ENCODE measurements at regions not wholly inside any gene's neighbourhood (a gene's known extent, or its start where the extent isn't known, plus 50 kb on each side); places are given as distances from the start of the nearest gene placed in this dataset.
"Not testable (repeated sequence)": the region's sequence is repeated elsewhere in the genome, so short reads cannot be mapped to it uniquely, and the experiment has no call there.

GRCh38 chrX:130560544-130560943, 158.8 kb downstream of the RBMX2 start:
- H3K4me1 ChIP-seq: no peaks in the 10 kb centered on the region
- H3K27me3 ChIP-seq: peaks cover 0 to 7% (median 0%) of the 10 kb centered on the region in 9 donors
- no peak for TF ChIP-seq POLR2A (IDR thresholded peaks at IDR 0.05)
- ATAC-seq: no peak
- no peak overlapping the region for H3K4me3 ChIP-seq
- no peaks in the 10 kb centered on the region for H3K9me3 ChIP-seq
- 65 to 83% (median 77%) methylated on average over 5 of the region's 5 CpGs for WGBS, 4 donors
- H3K36me3 ChIP-seq: no peaks in the 10 kb centered on the region
- intact Hi-C loops (cut with DNase I): no loop called here
- no peak overlapping the region for H3K27ac ChIP-seq
- no peak for DNase-seq

DNA sequence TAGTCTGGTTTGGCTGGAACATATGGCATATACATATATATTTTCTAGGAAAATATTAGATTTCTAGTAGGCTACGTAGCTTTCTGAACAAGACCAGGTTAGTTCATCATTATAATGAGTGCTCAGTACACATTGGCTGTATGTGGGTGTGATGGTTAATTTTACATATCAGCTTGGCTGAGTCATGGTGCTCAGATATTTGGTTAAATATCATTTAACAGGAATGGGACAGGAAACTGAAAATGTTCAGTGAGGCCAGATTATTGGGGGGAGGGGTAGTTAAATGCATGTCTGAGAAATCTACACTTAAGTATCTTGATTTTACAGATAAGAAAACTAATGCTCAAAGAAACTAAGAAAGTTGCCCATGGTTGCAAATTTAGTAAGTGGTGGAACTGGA, 160.1 kb downstream of the RBMX2 start:
- H3K27me3 ChIP-seq: peaks cover 0 to 2% (median 0%) of the 10 kb centered on the region in 9 donors
- WGBS, 4 donors: 68 to 93% (median 86%) methylated on average over 1 of the region's 1 CpG
- TF ChIP-seq POLR2A (IDR thresholded peaks at IDR 0.05): no peak
- TF ChIP-seq, protein P1, sequence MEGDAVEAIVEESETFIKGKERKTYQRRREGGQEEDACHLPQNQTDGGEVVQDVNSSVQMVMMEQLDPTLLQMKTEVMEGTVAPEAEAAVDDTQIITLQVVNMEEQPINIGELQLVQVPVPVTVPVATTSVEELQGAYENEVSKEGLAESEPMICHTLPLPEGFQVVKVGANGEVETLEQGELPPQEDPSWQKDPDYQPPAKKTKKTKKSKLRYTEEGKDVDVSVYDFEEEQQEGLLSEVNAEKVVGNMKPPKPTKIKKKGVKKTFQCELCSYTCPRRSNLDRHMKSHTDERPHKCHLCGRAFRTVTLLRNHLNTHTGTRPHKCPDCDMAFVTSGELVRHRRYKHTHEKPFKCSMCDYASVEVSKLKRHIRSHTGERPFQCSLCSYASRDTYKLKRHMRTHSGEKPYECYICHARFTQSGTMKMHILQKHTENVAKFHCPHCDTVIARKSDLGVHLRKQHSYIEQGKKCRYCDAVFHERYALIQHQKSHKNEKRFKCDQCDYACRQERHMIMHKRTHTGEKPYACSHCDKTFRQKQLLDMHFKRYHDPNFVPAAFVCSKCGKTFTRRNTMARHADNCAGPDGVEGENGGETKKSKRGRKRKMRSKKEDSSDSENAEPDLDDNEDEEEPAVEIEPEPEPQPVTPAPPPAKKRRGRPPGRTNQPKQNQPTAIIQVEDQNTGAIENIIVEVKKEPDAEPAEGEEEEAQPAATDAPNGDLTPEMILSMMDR (IDR thresholded peaks at IDR 0.05): no peak
- ATAC-seq (no peak), DNase-seq (no peak)
- H3K36me3 ChIP-seq: no peaks in the 10 kb centered on the region
- H3K4me1 ChIP-seq: no peaks in the 10 kb centered on the region
- no peaks in the 10 kb centered on the region for H3K9me3 ChIP-seq
- H3K4me3 ChIP-seq: no peak overlapping the region
- intact Hi-C loops (cut with DNase I): no loop called here
- no peak overlapping the region for H3K27ac ChIP-seq

DNA sequence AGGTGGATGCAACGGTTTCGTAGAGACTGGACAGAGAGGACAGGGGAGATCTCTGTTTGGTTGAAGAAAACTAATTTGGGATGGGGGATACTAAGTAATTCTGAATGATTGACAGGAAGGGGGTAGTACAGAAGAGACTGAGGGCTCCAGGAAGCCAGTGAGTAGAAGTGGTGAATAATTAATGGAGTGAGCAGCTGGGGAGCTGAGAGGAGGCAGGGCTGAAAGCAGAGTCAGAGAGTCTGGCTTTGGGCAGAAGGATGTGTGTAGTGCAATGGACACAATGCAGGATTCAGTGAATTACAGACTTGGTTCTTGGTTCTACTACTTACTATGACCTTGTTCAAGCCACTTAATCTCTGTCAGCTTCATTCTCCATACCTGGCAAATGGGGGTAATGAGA, 161.7 kb downstream of the RBMX2 start:
- intact Hi-C loops (cut with DNase I): no loop called here
- DNase-seq (no peak), ATAC-seq (no peak)
- TF ChIP-seq, protein P1 (IDR thresholded peaks at IDR 0.05): no peak
- TF ChIP-seq POLR2A (IDR thresholded peaks at IDR 0.05): no peak
- H3K4me1 ChIP-seq: no peaks in the 10 kb centered on the region
- 74 to 98% (median 88%) methylated on average over 2 of the region's 2 CpGs for WGBS, 4 donors
- H3K27ac ChIP-seq: no peak overlapping the region
- no peaks in the 10 kb centered on the region for H3K36me3 ChIP-seq
- H3K9me3 ChIP-seq: no peaks in the 10 kb centered on the region
- H3K4me3 ChIP-seq: no peak overlapping the region
- H3K27me3 ChIP-seq: peaks cover 0 to 2% (median 0%) of the 10 kb centered on the region in 9 donors

DNA sequence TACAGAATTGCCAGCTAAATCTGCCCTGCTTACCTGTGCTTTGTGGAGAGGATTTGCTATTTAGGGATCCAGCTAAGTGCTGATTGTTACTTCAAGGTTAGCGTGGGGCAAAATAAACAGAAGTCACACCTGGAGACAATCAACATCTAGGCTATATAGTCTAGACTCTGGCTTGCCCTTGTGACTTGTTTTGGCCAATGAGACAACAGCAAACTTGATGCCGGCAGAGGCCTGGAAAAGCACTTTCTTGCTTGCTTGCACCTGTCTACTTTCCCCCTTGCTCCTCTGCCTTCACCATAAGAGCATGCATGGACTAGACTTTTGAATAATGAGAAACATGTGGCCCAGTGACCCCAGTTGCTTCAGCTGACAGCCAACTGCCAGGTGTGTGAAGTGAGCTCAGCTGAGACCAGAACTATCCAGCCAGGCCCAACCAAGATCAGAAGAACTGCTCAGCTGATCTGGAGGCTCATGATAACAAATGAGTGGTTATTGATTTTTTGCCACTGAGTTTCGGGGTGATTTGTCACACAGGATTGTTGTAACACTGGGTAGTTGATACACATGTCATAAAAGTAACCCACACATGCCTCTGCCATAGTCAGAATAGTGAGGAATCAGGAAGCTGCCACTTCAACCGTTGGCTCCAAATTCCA, 164.4 kb downstream of the RBMX2 start:
- Histone ChIP-seq H3K4me3 (no peak overlapping the region), H3K27me3 (peaks cover 0 to 2% (median 0%) of the 10 kb centered on the region in 9 donors), H3K36me3 (no peaks in the 10 kb centered on the region), H3K9me3 (no peaks in the 10 kb centered on the region), H3K4me1 (no peaks in the 10 kb centered on the region), H3K27ac (no peak overlapping the region)
- TF ChIP-seq, protein P1 (IDR thresholded peaks at IDR 0.05): no peak
- no peak for TF ChIP-seq POLR2A (IDR thresholded peaks at IDR 0.05)
- DNase-seq (no peak), ATAC-seq (no peak)
- intact Hi-C loops (cut with DNase I): no loop called here
- 61 to 83% (median 73%) methylated on average over 4 of the region's 4 CpGs for WGBS, 4 donors

- ATAC-seq: not testable (repeated sequence)
- intact Hi-C loops (cut with DNase I): loop anchor here in 3 of 10 donors (10.0 kb wide), 1 partner anchor 342 kb away; no protein-coding TSS in a partner anchor
- WGBS, 4 donors: 78 to 92% (median 82%) methylated on average over 3 to 11 of the region's 15 CpGs
These were observed 171.2 kb downstream of the RBMX2 start for GRCh38 chrX:130573030-130573429.

More at GRCh38 chrX:130573030-130573429, 171.2 kb downstream of the RBMX2 start:
- not testable (repeated sequence) for DNase-seq, H3K4me1 ChIP-seq, H3K27me3 ChIP-seq, H3K9me3 ChIP-seq, H3K4me3 ChIP-seq, H3K27ac ChIP-seq, H3K36me3 ChIP-seq

Data from heart left ventricle (tissue), 16 donors.